NCI-H460 (cell line): ENCODE measurements at regions not wholly inside any gene's neighbourhood (a gene's known extent, or its start where the extent isn't known, plus 50 kb on each side); places are given as distances from the start of the nearest gene placed in this dataset.

Source experiments
- DNase-seq: peaks from one replicate; pipeline ENCODE4 v3.0.0-alpha.2; 2016; ENCODE audit warnings: low read depth; ENCODE audit errors: extremely low read depth

- no peak for DNase-seq
Observed at GRCh38 chrX:45894864-45895645, 650.2 kb downstream of the ZNF674 start.

GRCh38 chrX:45889471-45889870 lies 655.8 kb downstream of the ZNF674 start:
- no peak for DNase-seq

GRCh38 chrX:45888518-45888917 lies 656.7 kb downstream of the ZNF674 start:
- DNase-seq: no peak

- DNase-seq: no peak
Observed at GRCh38 chrX:45885931-45886330, 659.3 kb downstream of the ZNF674 start.

- DNase-seq: no peak
Observed at GRCh38 chrX:45879512-45879911, 665.7 kb downstream of the ZNF674 start.

GRCh38 chrX:45876206-45876605 lies 669.0 kb downstream of the ZNF674 start:
- no peak for DNase-seq

GRCh38 chrX:45873781-45874180 lies 671.4 kb downstream of the ZNF674 start:
- DNase-seq: no peak

- no peak for DNase-seq
Observed at GRCh38 chrX:45872480-45872879, 671.8 kb upstream of the DIPK2B start.

- DNase-seq: no peak
Observed at GRCh38 chrX:45868425-45868824, 667.7 kb upstream of the DIPK2B start.

- no peak for DNase-seq
Observed at GRCh38 chrX:45862801-45863200, 662.1 kb upstream of the DIPK2B start.

- no peak for DNase-seq
Observed at GRCh38 chrX:45860450-45860849, 659.8 kb upstream of the DIPK2B start.

- no peak for DNase-seq
Observed at GRCh38 chrX:45859407-45859806, 658.7 kb upstream of the DIPK2B start.

GRCh38 chrX:45852884-45853283 lies 652.2 kb upstream of the DIPK2B start:
- DNase-seq: no peak

GRCh38 chrX:45851434-45851991 lies 650.8 kb upstream of the DIPK2B start:
- peak; percentile 43 for DNase-seq

GRCh38 chrX:45850775-45851433 lies 650.2 kb upstream of the DIPK2B start:
- no peak for DNase-seq

GRCh38 chrX:45850197-45850774 lies 649.6 kb upstream of the DIPK2B start:
- DNase-seq: no peak

- DNase-seq: peak; percentile 56
Observed at GRCh38 chrX:45849261-45849862, 648.7 kb upstream of the DIPK2B start.

GRCh38 chrX:45847961-45848360 lies 647.3 kb upstream of the DIPK2B start:
- DNase-seq: no peak

GRCh38 chrX:45846328-45846727 lies 645.7 kb upstream of the DIPK2B start:
- DNase-seq: no peak

- DNase-seq: no peak
Observed at GRCh38 chrX:45845142-45845541, 644.5 kb upstream of the DIPK2B start.

GRCh38 chrX:45843518-45843917 lies 642.8 kb upstream of the DIPK2B start:
- no peak for DNase-seq
